Left lung (tissue), 4 donors: ENCODE measurements at regions not wholly inside any gene's neighbourhood (a gene's known extent, or its start where the extent isn't known, plus 50 kb on each side); places are given as distances from the start of the nearest gene placed in this dataset.
A peak's percentile ranks its signal among the peaks of the same experiment; 100 is the strongest.
"Not testable (repeated sequence)": the region's sequence is repeated elsewhere in the genome, so short reads cannot be mapped to it uniquely, and the experiment has no call there.

Experiments used
- ATAC-seq: fragments of 200-7000 bp; cut with Tn5 transposase; one replicate; pipeline ENCODE4 v1.9.1; 2020; ENCODE audit warnings: moderate library complexity
- DNase-seq, 4 donors: peaks; one replicate each; pipeline ENCODE4 v3.0.0-alpha.2; 2013 to 2020
- H3K27ac ChIP-seq, 2 donors: fragments of 200-600 bp; sonication (generic) in 1 of 2; one replicate each; pipeline versions ENCODE4 v1.5.0 to v1.8.0; 2020 to 2021
- H3K27me3 ChIP-seq, 2 donors: fragments of 200-600 bp; sonication (generic) in 1 of 2; one replicate each; pipeline versions ENCODE4 v1.5.0 to v1.8.0; 2020 to 2021
- H3K36me3 ChIP-seq, 2 donors: fragments of 200-600 bp; sonication (generic) in 1 of 2; one replicate each; pipeline versions ENCODE4 v1.5.0 to v1.8.0; 2020 to 2021
- H3K4me1 ChIP-seq, 2 donors: fragments of 200-600 bp; one replicate each; pipeline ENCODE4 v1.8.0; 2021
- H3K4me3 ChIP-seq, 2 donors: fragments of 200-600 bp; sonication (generic) in 1 of 2; one replicate each; pipeline versions ENCODE4 v1.5.0 to v1.8.0; 2020 to 2021; ENCODE audit warnings: mild to moderate bottlenecking in 1 of 2
- H3K9me3 ChIP-seq, 2 donors: fragments of 200-600 bp; sonication (generic) in 1 of 2; one replicate each; pipeline versions ENCODE4 v1.5.0 to v1.8.0; 2020 to 2021
- CTCF ChIP-seq, 2 donors: fragments of 200-600 bp; sonication (generic) in 1 of 2; IDR thresholded peaks; one replicate each; pipeline versions ENCODE4 v1.5.0 to v1.8.0; 2021; ENCODE audit warnings: antibody characterized with exemption in 2 of 2
- intact Hi-C, 2 donors: fragments of 100-400 bp; cut with DNase I; formaldehyde crosslinking; loops; one replicate each; pipeline versions ENCODE4 v1.11.2 to v1.14.2; 2022
- donor health status: DM: no; HTN: yes; CAD: no.
- donor health status: DM: no; HTN: no; CAD: no.

- ATAC-seq (peak; percentile 89), DNase-seq (peak in 1 of 4 donors; percentile 11)
- Histone ChIP-seq H3K4me1 (no peaks in the 10 kb centered on the region), H3K27ac (peak overlapping the region in 1 of 2 donors; percentile 33), H3K27me3 (no peaks in the 10 kb centered on the region), H3K4me3 (no peak overlapping the region), H3K36me3 (no peaks in the 10 kb centered on the region), H3K9me3 (no peaks in the 10 kb centered on the region)
- TF ChIP-seq CTCF (IDR thresholded peaks at IDR 0.05), result no peak
- intact Hi-C loops, result no loop called here
These were observed 224.0 kb downstream of the TTC6 start for GRCh38 chr14:37819155-37820015.

GRCh38 chr14:37820810-37821209, 225.4 kb downstream of the TTC6 start:
- DNase-seq, H3K27me3 ChIP-seq, H3K9me3 ChIP-seq, H3K27ac ChIP-seq, intact Hi-C loops, H3K36me3 ChIP-seq, H3K4me1 ChIP-seq, H3K4me3 ChIP-seq, ATAC-seq: not testable (repeated sequence)

GRCh38 chr14:37824939-37825712, 229.7 kb downstream of the TTC6 start:
- intact Hi-C loops, result no loop called here

GRCh38 chr14:37826869-37827268, 231.4 kb downstream of the TTC6 start:
- Histone ChIP-seq H3K4me1 (no peaks in the 10 kb centered on the region), H3K27me3 (no peaks in the 10 kb centered on the region), H3K9me3 (peaks cover 0 to 12% of the 10 kb centered on the region in 2 donors), H3K36me3 (no peaks in the 10 kb centered on the region), H3K4me3 (no peak overlapping the region), H3K27ac (no peak overlapping the region)
- ATAC-seq (no peak), DNase-seq (no peak)
- TF ChIP-seq CTCF (IDR thresholded peaks at IDR 0.05), result no peak
- intact Hi-C loops, result no loop called here

More at GRCh38 chr14:37824939-37825712, 229.7 kb downstream of the TTC6 start:
- Histone ChIP-seq H3K4me1 (no peaks in the 10 kb centered on the region), H3K9me3 (no peaks in the 10 kb centered on the region), H3K27me3 (no peaks in the 10 kb centered on the region), H3K27ac (no peak overlapping the region), H3K36me3 (no peaks in the 10 kb centered on the region), H3K4me3 (no peak overlapping the region)
- ATAC-seq, result peak; percentile 81
- no peak for TF ChIP-seq CTCF (IDR thresholded peaks at IDR 0.05)
- DNase-seq, result peak in 1 of 4 donors; percentile 10

GRCh38 chr14:37830271-37830670, 234.8 kb downstream of the TTC6 start:
- H3K4me3 ChIP-seq, result no peak overlapping the region
- intact Hi-C loops, result no loop called here
- no peaks in the 10 kb centered on the region for H3K36me3 ChIP-seq
- H3K9me3 ChIP-seq, result peaks cover 0 to 41% of the 10 kb centered on the region in 2 donors
- TF ChIP-seq CTCF (IDR thresholded peaks at IDR 0.05), result no peak
- H3K27ac ChIP-seq, result no peak overlapping the region
- DNase-seq (no peak), ATAC-seq (no peak)
- no peaks in the 10 kb centered on the region for H3K4me1 ChIP-seq
- no peaks in the 10 kb centered on the region for H3K27me3 ChIP-seq
